ENCODE measurements at regions not wholly inside any gene's neighbourhood (a gene's known extent, or its start where the extent isn't known, plus 50 kb on each side); places are given as distances from the start of the nearest gene placed in this dataset.

GRCh38 chr19:31960474-31960873 is 384.9 kb upstream of the ZNF507 start:
- Histone ChIP-seq H3K36me3 (ENCODE audit: control insufficient read depth in 2 of 3, insufficient read depth in 3 of 3, low read length in 3 of 3) (no peaks in the 10 kb centered on the region), H3K4me1 (ENCODE audit: control insufficient read depth in 2 of 3, insufficient read depth in 2 of 3, low read depth in 1 of 3, low read length in 3 of 3) (no peaks in the 10 kb centered on the region), H3K4me3 (ENCODE audit: low read length in 3 of 3) (no peak overlapping the region), H3K27me3 (ENCODE audit: control insufficient read depth, insufficient read depth, low read length) (no peaks in the 10 kb centered on the region), H3K27ac (ENCODE audit: low read depth in 2 of 2, low read length in 2 of 2) (no peak overlapping the region), H3K9me3 (ENCODE audit: control insufficient read depth in 2 of 3, insufficient read depth in 1 of 3, low read length in 3 of 3) (no peaks in the 10 kb centered on the region), H3K9ac (ENCODE audit: low read length in 3 of 3) (no peak overlapping the region)
- DNase-seq (no peak), FAIRE-seq (no peak)
- TF ChIP-seq CTCF (IDR thresholded peaks at IDR 0.05; ENCODE audit: borderline replicate concordance, extremely low read depth, insufficient read depth), result no peak
- intact Hi-C loops (cut with DNase I), result no loop called here

- Histone ChIP-seq H3K9ac (ENCODE audit: low read length in 3 of 3) (no peak overlapping the region), H3K27ac (ENCODE audit: low read depth in 2 of 2, low read length in 2 of 2) (no peak overlapping the region), H3K27me3 (ENCODE audit: control insufficient read depth, insufficient read depth, low read length) (no peaks in the 10 kb centered on the region), H3K9me3 (ENCODE audit: control insufficient read depth in 2 of 3, insufficient read depth in 1 of 3, low read length in 3 of 3) (no peaks in the 10 kb centered on the region), H3K4me3 (ENCODE audit: low read length in 3 of 3) (no peak overlapping the region), H3K4me1 (ENCODE audit: control insufficient read depth in 2 of 3, insufficient read depth in 2 of 3, low read depth in 1 of 3, low read length in 3 of 3) (no peaks in the 10 kb centered on the region), H3K36me3 (ENCODE audit: control insufficient read depth in 2 of 3, insufficient read depth in 3 of 3, low read length in 3 of 3) (no peaks in the 10 kb centered on the region)
- DNase-seq (no peak), FAIRE-seq (no peak)
- no peak for TF ChIP-seq CTCF (IDR thresholded peaks at IDR 0.05; ENCODE audit: borderline replicate concordance, extremely low read depth, insufficient read depth)
- intact Hi-C loops (cut with DNase I), result no loop called here
Observed at GRCh38 chr19:31961191-31961590, 384.2 kb upstream of the ZNF507 start.

GRCh38 chr19:31961667-31962066 is 383.7 kb upstream of the ZNF507 start:
- TF ChIP-seq CTCF (IDR thresholded peaks at IDR 0.05; ENCODE audit: borderline replicate concordance, extremely low read depth, insufficient read depth), result no peak
- intact Hi-C loops (cut with DNase I), result no loop called here
- FAIRE-seq, result no peak
- Histone ChIP-seq H3K36me3 (ENCODE audit: control insufficient read depth in 2 of 3, insufficient read depth in 3 of 3, low read length in 3 of 3) (no peaks in the 10 kb centered on the region), H3K9ac (ENCODE audit: low read length in 3 of 3) (no peak overlapping the region), H3K4me3 (ENCODE audit: low read length in 3 of 3) (no peak overlapping the region), H3K4me1 (ENCODE audit: control insufficient read depth in 2 of 3, insufficient read depth in 2 of 3, low read depth in 1 of 3, low read length in 3 of 3) (no peaks in the 10 kb centered on the region), H3K27ac (ENCODE audit: low read depth in 2 of 2, low read length in 2 of 2) (no peak overlapping the region), H3K9me3 (ENCODE audit: control insufficient read depth in 2 of 3, insufficient read depth in 1 of 3, low read length in 3 of 3) (no peaks in the 10 kb centered on the region), H3K27me3 (ENCODE audit: control insufficient read depth, insufficient read depth, low read length) (no peaks in the 10 kb centered on the region)
- DNase-seq, result no peak

GRCh38 chr19:31962561-31962996 is 382.8 kb upstream of the ZNF507 start:
- Histone ChIP-seq H3K27me3 (ENCODE audit: control insufficient read depth, insufficient read depth, low read length) (no peaks in the 10 kb centered on the region), H3K9me3 (ENCODE audit: control insufficient read depth in 2 of 3, insufficient read depth in 1 of 3, low read length in 3 of 3) (no peaks in the 10 kb centered on the region), H3K36me3 (ENCODE audit: control insufficient read depth in 2 of 3, insufficient read depth in 3 of 3, low read length in 3 of 3) (no peaks in the 10 kb centered on the region), H3K9ac (ENCODE audit: low read length in 3 of 3) (no peak overlapping the region), H3K4me1 (ENCODE audit: control insufficient read depth in 2 of 3, insufficient read depth in 2 of 3, low read depth in 1 of 3, low read length in 3 of 3) (no peaks in the 10 kb centered on the region), H3K4me3 (ENCODE audit: low read length in 3 of 3) (no peak overlapping the region), H3K27ac (ENCODE audit: low read depth in 2 of 2, low read length in 2 of 2) (no peak overlapping the region)
- intact Hi-C loops (cut with DNase I), result no loop called here
- DNase-seq, result peak in 4 of 5 donors; percentile 34 to 94 (median 70)
- FAIRE-seq, result no peak
- no peak for TF ChIP-seq CTCF (IDR thresholded peaks at IDR 0.05; ENCODE audit: borderline replicate concordance, extremely low read depth, insufficient read depth)

Measured in kidney (tissue), 13 donors.